HCT116 (cell line): ENCODE measurements at regions not wholly inside any gene's neighbourhood (a gene's known extent, or its start where the extent isn't known, plus 50 kb on each side); places are given as distances from the start of the nearest gene placed in this dataset.

Experiments
- ATAC-seq: fragments of 200-7000 bp; cut with Tn5 transposase; 2 replicates; pipeline ENCODE4 v1.9.1; 2020; ENCODE audit warnings: mild to moderate bottlenecking, moderate library complexity
- BruUV-seq: library from RNA; stranded (reverse); fragments of 400-500 nt; replicated peaks from 2 replicates; lab custom pipeline; 2021; lab: Mats Ljungman, UMichigan
- CTCF ChIA-PET: fragments of 300-600 bp; sonication (Branson Sonifier 250); formaldehyde crosslinking; loops from one replicate; lab custom pipeline; 2021; ENCODE audit warnings: antibody characterized with exemption; lab: Charles Lee
- POLR2A ChIA-PET: fragments of 300-600, 350-600 bp; sonication (Branson Sonifier 250); formaldehyde crosslinking; loops from one replicate; lab custom pipeline; 2021; ENCODE audit warnings: antibody characterized with exemption; lab: Charles Lee
- RAD21 ChIA-PET, 2 experiments: fragments of 300-600 bp; sonication (Branson Sonifier 250); formaldehyde crosslinking; loops; one replicate each; lab custom pipeline; 2023; ENCODE audit warnings: low total read pairs in 2 of 2; ENCODE audit not compliant: uncharacterized antibody in 2 of 2, unreplicated experiment in 2 of 2, low non-redundant PET in 1 of 2; lab: Charles Lee
- DNase-seq: peaks from one replicate; pipeline ENCODE4 v3.0.0-alpha.2; 2010; ENCODE audit warnings: low read depth, low spot score
- H2AFZ ChIP-seq: fragments of 200-600 bp; shearing (Covaris generic), sonication (generic); 2 replicates; pipeline ENCODE4 v1.6.1; 2017; ENCODE audit warnings: low read depth, mixed run types, mixed read lengths, antibody characterized with exemption, low read length; ENCODE audit not compliant: poor library complexity, severe bottlenecking
- H3K27ac ChIP-seq: 2 replicates; pipeline ENCODE4 v1.5.1; 2012; ENCODE audit warnings: low read depth, low read length
- H3K27me3 ChIP-seq: fragments of 200-600 bp; sonication (generic); 2 replicates; pipeline ENCODE4 v1.6.1; 2016; ENCODE audit warnings: mixed run types, low read length, mixed read lengths; ENCODE audit not compliant: insufficient read depth
- H3K36me3 ChIP-seq, 2 experiments: fragments of 200-500 bp in 1 of 2; fragments of 200-600 bp in 1 of 2; sonication (Bioruptor generic) in 1 of 2; sonication (generic) in 1 of 2; 2 replicates each; pipeline versions ENCODE4 v1.5.1 to v1.6.1; 2014 to 2016; ENCODE audit warnings: low read length in 2 of 2, inconsistent platforms in 1 of 2, mixed read lengths in 1 of 2, mixed run types in 1 of 2; ENCODE audit not compliant: insufficient read depth in 2 of 2, control insufficient read depth in 1 of 2
- H3K4me1 ChIP-seq, 2 experiments: fragments of 200-600 bp in 1 of 2; sonication (generic) in 1 of 2; 2 replicates each; pipeline versions ENCODE4 v1.5.1 to v1.6.1; 2012 to 2017; ENCODE audit warnings: low read length in 2 of 2, inconsistent platforms in 1 of 2, mild to moderate bottlenecking in 1 of 2, mixed read lengths in 1 of 2, mixed run types in 1 of 2, moderate library complexity in 1 of 2; ENCODE audit not compliant: insufficient read depth in 2 of 2, control insufficient read depth in 1 of 2
- H3K4me2 ChIP-seq: fragments of 200-600 bp; sonication (generic); 2 replicates; pipeline ENCODE4 v1.6.1; 2017; ENCODE audit warnings: mixed run types, low read length, mixed read lengths
- H3K4me3 ChIP-seq, 2 experiments: fragments of 200-600 bp in 1 of 2; sonication (generic) in 1 of 2; replicated peaks in 1 of 2; 2 replicates each; pipeline ENCODE4 v1.5.1; 2011 to 2016; ENCODE audit warnings: low read length in 2 of 2, control low read depth in 1 of 2, low read depth in 1 of 2, mild to moderate bottlenecking in 1 of 2, mixed read lengths in 1 of 2, mixed run types in 1 of 2
- H3K79me2 ChIP-seq: fragments of 200-600 bp; sonication (generic); 2 replicates; pipeline ENCODE4 v1.6.1; 2017; ENCODE audit warnings: mild to moderate bottlenecking, mixed run types, low read length, moderate library complexity, mixed read lengths; ENCODE audit not compliant: insufficient read depth
- H3K9ac ChIP-seq: fragments of 200-600 bp; sonication (generic); 2 replicates; pipeline ENCODE4 v1.6.1; 2016; ENCODE audit warnings: low read length, mixed read lengths
- H3K9me2 ChIP-seq: fragments of 200-600 bp; sonication (generic), shearing (Covaris generic); 2 replicates; pipeline ENCODE4 v1.6.1; 2017; ENCODE audit warnings: mixed run types, mild to moderate bottlenecking, moderate library complexity; ENCODE audit not compliant: insufficient read depth
- H3K9me3 ChIP-seq, 2 experiments: fragments of 200-500 bp in 1 of 2; fragments of 200-600 bp in 1 of 2; sonication (Bioruptor generic) in 1 of 2; sonication (generic) in 1 of 2; 2 replicates each; pipeline ENCODE4 v1.6.1; 2014 to 2017; ENCODE audit warnings: low read length in 2 of 2, mixed read lengths in 2 of 2, inconsistent platforms in 1 of 2, low read depth in 1 of 2, mild to moderate bottlenecking in 1 of 2, mixed run types in 1 of 2, moderate library complexity in 1 of 2; ENCODE audit not compliant: control insufficient read depth in 1 of 2, insufficient read depth in 1 of 2
- H4K20me1 ChIP-seq: fragments of 200-600 bp; sonication (generic), shearing (Covaris generic); 2 replicates; pipeline ENCODE4 v1.6.1; 2017; ENCODE audit warnings: mixed run types, mild to moderate bottlenecking, moderate library complexity; ENCODE audit not compliant: insufficient read depth
- EGR1 ChIP-seq: IDR thresholded peaks from 2 replicates; pipeline ENCODE4 v1.6.1; 2012; ENCODE audit warnings: low read depth
- ELF1 ChIP-seq: IDR thresholded peaks from 2 replicates; pipeline ENCODE4 v1.6.1; 2012; ENCODE audit warnings: low read depth, borderline replicate concordance
- FOSL1 ChIP-seq: IDR thresholded peaks from 2 replicates; pipeline ENCODE4 v1.6.1; 2012; ENCODE audit warnings: low read depth
- REST ChIP-seq: IDR thresholded peaks from 2 replicates; pipeline ENCODE4 v1.6.1; 2012; ENCODE audit warnings: low read depth
- SIN3A ChIP-seq: IDR thresholded peaks from 2 replicates; pipeline ENCODE4 v1.6.1; 2012; ENCODE audit warnings: low read depth
- YY1 ChIP-seq: IDR thresholded peaks from 2 replicates; pipeline ENCODE4 v1.6.1; 2011; ENCODE audit warnings: low read length, low read depth, moderate library complexity, mild to moderate bottlenecking; ENCODE audit not compliant: insufficient replicate concordance; ENCODE audit errors: extremely low read depth
- ZBTB33 ChIP-seq: IDR thresholded peaks from 2 replicates; pipeline ENCODE4 v1.6.1; 2011; ENCODE audit warnings: mild to moderate bottlenecking, low read length, moderate library complexity; ENCODE audit not compliant: insufficient replicate concordance; ENCODE audit errors: extremely low read depth
- intact Hi-C: fragments of 100-400 bp; cut with micrococcal nuclease; formaldehyde crosslinking; loops from 2 replicates; pipeline ENCODE4 v1.10.0; 2022

GRCh38 chr13:76398425-76398824 is 487.8 kb downstream of the KCTD12 start (continued):
- TF ChIP-seq REST: no peak

GRCh38 chr13:76397413-76397812 is 488.8 kb downstream of the KCTD12 start:
- DNase-seq (no peak), ATAC-seq (no peak)
- Histone ChIP-seq H2AFZ (no peak overlapping the region), H3K9me3 (no peaks in the 10 kb centered on the region), H3K79me2 (no peaks in the 10 kb centered on the region), H3K9me2 (no peaks in the 10 kb centered on the region), H3K4me1 (no peaks in the 10 kb centered on the region), H3K4me3 (no peak overlapping the region), H3K27ac (no peak overlapping the region), H3K27me3 (no peaks in the 10 kb centered on the region), H3K4me2 (no peak overlapping the region), H3K36me3 (no peaks in the 10 kb centered on the region), H3K9ac (no peak overlapping the region), H4K20me1 (no peaks in the 10 kb centered on the region)
- TF ChIP-seq ZBTB33: no peak
- TF ChIP-seq EGR1: no peak
- no peak for TF ChIP-seq FOSL1
- no peak for TF ChIP-seq ELF1
- no peak for TF ChIP-seq YY1
- no peak for TF ChIP-seq SIN3A
- ChIA-PET CTCF (no interaction called here), RAD21 (no interaction called here), POLR2A (no interaction called here)
- intact Hi-C loops: no loop called here
- no TSS peak for BruUV-seq
